ENCODE measurements at regions not wholly inside any gene's neighbourhood (a gene's known extent, or its start where the extent isn't known, plus 50 kb on each side); places are given as distances from the start of the nearest gene placed in this dataset.
"Not testable (repeated sequence)": the region's sequence is repeated elsewhere in the genome, so short reads cannot be mapped to it uniquely, and the experiment has no call there.

GRCh38 chr3:189375532-189375931 lies 203.8 kb downstream of the TPRG1 start:
- no peak for DNase-seq

DNA sequence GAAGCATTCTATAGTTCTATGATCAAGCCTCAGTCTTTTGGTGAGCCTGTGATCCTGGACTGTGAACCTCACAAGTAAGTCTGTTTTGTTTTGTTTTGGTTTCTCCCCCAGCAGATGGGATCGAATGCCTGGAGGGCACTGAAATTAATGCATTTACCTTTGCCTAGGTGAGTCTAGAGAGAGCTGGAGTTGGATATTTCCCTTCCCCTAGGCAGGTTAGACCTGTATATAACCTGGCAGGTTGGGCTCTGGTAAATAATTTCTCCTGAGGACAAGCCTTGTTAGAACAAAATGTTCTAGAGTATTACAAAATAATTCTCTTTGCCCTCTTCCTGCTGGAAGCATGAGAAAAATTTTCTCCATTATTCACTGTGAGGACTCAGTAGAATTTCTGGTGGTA lies 211.9 kb downstream of the TPRG1 start:
- peak in 1 of 3 experiments; percentile 29 for DNase-seq

- DNase-seq, result not testable (repeated sequence)
These were observed 214.1 kb downstream of the TPRG1 start for GRCh38 chr3:189385880-189386279.

- no peak for DNase-seq
These were observed 215.0 kb downstream of the TPRG1 start for GRCh38 chr3:189386739-189387138.

- DNase-seq, result peak in 1 of 3 experiments; percentile 18
These were observed 217.6 kb downstream of the TPRG1 start for GRCh38 chr3:189389346-189389745.

DNA sequence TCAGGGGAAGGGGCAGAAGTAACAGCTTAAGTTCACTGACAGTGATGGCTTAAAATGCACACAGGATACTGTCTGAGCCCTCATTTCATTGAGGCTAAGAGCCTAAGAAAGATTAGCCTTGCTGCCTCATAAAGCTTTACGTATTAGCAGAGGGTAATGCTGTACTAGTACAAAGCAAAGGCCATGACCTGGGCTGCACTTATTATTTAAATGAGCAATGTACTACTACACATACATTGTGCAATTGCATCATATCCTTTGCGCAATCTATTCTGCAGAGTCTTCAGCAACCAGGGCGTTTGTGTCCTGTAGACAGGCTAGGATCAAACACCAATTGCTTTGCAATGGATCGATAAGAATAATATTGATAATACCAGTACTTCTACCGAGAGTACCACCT lies 221.8 kb downstream of the TPRG1 start:
- no peak for DNase-seq

DNA sequence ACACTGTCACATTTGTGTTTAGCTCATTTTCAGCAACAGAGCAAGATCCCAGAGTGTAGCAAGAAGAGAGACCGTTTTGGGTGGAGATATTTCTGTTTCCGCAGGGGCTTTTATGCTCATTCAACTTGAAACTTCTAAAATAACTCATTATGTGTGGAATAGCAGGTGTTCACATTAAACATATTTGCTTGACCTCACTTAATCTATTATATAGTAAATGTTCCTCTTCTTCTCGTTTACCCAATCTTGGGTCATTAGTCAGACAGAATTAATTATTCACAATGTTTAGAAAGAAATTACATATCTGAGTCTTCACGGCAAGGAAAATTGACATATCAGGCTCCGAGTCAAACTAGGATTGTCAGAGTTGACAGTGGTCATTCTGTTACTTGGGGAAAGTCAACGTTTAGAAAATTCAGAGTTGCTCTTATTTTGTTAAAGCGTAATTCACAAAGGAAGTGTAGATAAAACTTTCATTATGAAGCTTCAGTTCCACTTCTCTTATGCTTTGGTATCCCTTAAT lies 222.9 kb downstream of the TPRG1 start:
- DNase-seq, result peak in 2 of 3 experiments; percentile 45 to 81

GRCh38 chr3:189395825-189396224 lies 224.1 kb downstream of the TPRG1 start:
- no peak for DNase-seq

- no peak for DNase-seq
These were observed 226.9 kb downstream of the TPRG1 start for GRCh38 chr3:189398656-189399055.

DNA sequence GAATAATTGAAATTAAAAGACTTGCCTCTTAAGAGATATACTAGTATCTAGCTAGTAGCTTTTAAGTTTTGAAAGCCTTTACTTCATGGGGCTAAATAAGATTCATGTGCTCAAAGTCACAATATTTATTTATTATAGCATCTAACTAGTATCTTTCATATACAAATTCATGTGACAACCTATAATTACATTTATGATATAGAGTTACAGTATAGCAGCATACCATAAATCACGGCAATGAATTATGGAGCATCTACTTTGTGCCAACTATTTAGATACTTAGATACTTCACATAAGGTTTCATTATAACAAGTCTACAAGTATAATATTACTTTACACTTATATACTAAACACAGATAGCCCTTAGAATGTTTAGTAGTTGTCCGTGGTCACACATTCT lies 229.4 kb downstream of the TPRG1 start:
- DNase-seq, result peak in 1 of 3 experiments; percentile 61

DNA sequence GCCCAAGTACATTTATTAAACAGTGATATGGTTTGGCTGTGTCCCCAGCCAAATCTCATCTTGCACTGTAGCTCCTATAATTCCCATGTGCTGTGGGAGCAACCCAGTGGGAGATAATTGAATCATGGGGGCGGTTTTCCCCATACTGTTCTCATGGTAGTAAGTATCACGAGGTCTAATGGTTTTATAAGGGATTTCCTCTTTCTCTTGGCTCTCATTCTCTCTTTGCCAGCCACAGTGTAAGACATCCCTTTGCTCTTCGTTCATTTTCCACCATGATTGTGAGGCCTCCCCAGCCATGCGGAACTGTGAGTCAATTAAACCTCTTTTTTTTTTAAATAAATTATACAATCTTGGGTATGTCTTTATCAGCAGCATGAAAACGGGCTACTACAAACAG lies 228.0 kb upstream of the TP63 start:
- no peak for DNase-seq

DNA sequence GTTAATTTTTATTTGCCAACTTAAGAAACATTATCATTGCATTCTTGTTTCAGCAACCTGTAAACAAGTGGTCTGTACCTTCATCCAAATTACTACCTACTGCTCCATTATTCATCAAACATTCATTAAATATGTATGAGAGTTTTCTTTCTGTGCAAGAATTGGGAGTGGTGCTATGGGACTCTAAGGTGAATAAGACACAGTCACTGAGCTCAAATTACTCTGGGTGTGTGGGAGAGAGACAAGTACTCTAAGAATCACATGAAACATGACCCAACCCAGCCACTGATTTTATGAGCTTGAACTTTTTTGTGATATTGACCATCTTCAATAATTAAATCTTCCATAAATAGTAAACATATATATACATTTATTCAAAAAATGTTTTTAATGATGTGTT lies 227.2 kb upstream of the TP63 start:
- peak in 1 of 3 experiments; percentile 31 for DNase-seq

- no peak for DNase-seq
These were observed 226.2 kb upstream of the TP63 start for GRCh38 chr3:189404797-189405484.

DNA sequence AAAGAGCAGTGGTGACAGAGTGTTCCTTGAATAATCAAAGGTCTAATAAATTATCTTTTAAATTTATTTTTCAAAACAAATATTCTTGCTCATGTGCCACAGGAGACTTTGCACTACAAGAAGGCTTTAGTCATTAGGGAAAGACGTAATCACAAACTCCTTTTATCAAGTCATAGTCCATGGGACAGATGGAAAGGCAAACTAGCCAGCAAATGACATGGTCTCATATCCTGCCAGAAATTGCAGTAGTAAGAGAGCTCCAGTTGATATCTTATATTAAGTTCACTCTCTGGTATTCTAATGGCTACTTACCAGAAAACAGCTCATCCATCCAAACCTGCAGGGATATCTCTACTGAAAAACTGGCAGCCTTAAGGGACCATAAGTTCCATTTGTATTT lies 225.0 kb upstream of the TP63 start:
- no peak for DNase-seq

DNA sequence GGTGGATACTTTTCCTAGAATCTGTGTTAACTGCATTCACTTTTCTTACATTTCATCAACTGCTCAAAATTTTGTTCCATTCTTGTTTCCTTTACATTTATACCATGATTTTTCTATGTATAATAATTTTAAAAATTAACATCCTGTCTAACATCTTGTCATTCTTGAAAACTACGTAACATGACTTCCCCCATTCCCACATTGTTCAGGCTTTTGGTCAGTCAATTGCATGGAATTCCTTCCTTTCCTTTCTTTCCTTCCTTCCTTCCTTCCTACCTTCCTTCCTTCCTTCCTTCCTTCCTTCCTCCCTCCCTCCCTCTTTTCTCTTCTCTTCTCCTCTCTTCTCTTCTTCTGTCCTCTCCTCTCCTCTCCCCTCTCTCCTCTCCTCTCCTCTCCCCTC lies 220.7 kb upstream of the TP63 start:
- no peak for DNase-seq

DNA sequence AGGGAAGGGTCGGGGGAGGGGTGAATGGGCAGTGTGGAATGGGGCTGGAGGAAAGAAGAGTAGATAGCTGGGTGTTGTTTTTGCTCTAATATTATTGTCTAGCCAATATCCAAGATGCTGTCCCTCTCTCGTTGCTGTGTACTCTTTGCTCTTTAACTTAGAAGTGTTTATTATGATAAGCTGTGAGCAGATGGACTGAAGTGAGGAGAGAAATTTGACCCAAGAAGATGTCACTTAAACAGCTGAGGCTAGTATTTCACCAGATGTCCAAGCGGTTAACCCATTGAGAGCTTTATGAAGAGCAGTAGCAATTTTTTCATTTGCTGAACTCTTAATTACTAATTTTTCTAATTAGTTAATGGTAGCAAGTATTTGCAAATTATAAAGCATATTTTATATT lies 212.2 kb upstream of the TP63 start:
- peak in 2 of 3 experiments; percentile 36 to 44 for DNase-seq

- DNase-seq, result no peak
These were observed 211.5 kb upstream of the TP63 start for GRCh38 chr3:189419683-189420082.

DNA sequence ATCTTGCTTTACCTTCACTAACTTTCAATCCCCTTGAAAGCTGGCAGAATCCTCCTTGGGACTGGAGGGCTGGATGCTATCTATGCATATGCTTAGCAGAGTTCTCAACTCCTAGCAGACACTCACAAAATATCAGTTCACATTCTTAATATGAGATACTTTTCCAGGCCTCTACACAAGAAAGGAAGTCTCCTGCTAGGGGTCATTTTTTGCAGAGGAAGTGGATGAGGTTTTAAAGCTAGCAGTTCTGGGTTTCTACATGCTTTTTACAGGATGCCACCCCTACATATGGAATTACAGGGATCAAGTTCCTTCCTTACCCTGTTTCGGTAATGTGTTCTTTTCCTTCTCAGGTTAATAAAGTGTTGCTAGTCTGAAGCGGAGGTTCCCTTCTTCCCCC lies 206.3 kb upstream of the TP63 start:
- no peak for DNase-seq

GRCh38 chr3:189429019-189429418 lies 202.2 kb upstream of the TP63 start:
- no peak for DNase-seq

DNA sequence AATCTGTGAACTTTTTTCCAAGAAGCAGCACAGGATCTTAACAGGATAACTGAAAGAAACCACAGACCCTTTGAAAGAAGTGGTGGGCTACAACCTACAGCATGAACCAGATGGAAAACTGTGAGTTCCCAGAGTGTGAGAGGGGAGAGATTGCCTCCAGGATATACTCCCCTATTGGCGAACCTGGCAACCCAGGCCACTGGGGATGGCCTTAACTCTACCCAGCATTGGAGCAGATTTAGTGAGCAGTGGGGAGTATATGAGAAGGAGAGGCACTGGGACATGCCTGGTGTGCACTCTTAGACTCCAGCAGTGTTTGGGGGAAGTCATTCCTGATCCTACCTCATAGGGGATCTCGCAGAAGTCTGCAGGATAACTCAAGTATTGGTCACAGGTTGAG lies 201.0 kb upstream of the TP63 start:
- no peak for DNase-seq

DNA sequence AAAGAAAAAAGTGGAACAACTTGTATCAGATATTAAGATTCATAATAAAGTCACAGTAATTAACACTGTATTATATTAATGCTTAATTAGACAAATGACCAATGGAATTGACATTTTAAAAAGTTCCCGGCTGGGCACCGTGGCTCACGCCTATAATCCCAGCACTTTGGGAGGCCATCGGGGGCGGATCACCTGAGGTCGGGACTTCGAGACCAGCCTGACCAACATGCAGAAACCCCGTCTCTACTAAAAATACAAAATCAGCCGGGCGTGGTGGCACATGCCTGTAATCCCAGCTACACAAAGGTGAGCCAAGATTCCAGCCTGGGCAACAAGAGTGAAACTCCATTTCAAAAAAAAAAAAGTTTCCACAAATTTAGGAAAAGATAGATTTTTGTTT lies 188.9 kb upstream of the TP63 start:
- not testable (repeated sequence) for DNase-seq

GRCh38 chr3:189446959-189447560 lies 184.1 kb upstream of the TP63 start:
- no peak for DNase-seq

DNA sequence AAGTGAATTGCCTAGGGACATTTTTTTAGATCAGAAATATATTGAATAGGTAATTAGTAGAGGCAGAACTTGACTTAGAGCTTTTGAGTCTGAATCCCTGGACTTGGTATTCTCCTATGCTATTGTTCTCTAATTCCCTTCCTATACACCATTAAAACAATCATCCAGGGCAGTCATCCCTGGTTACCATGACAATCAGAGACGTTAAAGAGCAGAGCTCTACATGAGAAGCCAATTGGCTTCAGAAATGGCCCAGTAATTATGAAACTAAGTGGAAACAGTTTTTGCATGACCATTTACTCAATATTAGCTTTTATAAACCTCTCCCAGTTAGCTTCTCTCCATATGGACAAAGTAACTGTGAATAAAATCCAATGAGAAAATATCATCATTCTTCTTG lies 182.1 kb upstream of the TP63 start:
- peak in 1 of 3 experiments; percentile 66 for DNase-seq

DNA sequence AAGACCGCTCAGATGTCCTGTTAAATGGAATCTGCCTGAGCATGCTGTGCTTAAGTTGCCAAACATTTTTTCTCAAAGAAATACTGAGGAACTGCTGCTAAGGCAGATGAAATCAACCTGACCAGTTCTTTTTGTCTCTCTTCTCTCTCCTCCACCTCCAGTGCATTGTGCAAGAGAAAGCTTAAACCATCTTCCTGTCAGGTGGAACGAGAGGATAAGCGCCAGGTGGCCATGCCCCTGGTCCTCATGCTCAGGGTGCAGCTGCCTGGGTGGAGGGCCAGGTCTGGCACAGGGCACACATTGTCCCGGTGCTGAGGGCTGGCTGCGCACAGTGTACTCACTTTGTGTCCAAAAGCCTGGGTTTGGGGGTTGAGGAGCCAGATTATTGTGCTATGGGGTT lies 176.2 kb upstream of the TP63 start:
- no peak for DNase-seq
